ENCODE measurements at regions not wholly inside any gene's neighbourhood (a gene's known extent, or its start where the extent isn't known, plus 50 kb on each side); places are given as distances from the start of the nearest gene placed in this dataset.
"Not testable (repeated sequence)": the region's sequence is repeated elsewhere in the genome, so short reads cannot be mapped to it uniquely, and the experiment has no call there.

- not testable (repeated sequence) for ATAC-seq (ENCODE audit: insufficient read depth, low read depth); H3K9ac ChIP-seq (ENCODE audit: low read depth, low read length); H3K4me3 ChIP-seq (ENCODE audit: low read depth in 1 of 2, low read length in 2 of 2); H3K27me3 ChIP-seq (ENCODE audit: insufficient read depth, low read length, poor library complexity); H3K4me2 ChIP-seq (ENCODE audit: insufficient read depth, low read length); H3K27ac ChIP-seq (ENCODE audit: low read length); H3K4me1 ChIP-seq (ENCODE audit: insufficient read depth, low read length); H3K9me3 ChIP-seq (ENCODE audit: insufficient read depth, low read length, severe bottlenecking); H3K36me3 ChIP-seq (ENCODE audit: insufficient read depth, low read length); H4K20me1 ChIP-seq (ENCODE audit: insufficient read depth, low read length); DNase-seq; H3K79me2 ChIP-seq (ENCODE audit: insufficient read depth, low read length); H2AFZ ChIP-seq (ENCODE audit: low read depth, low read length)
Measured at GRCh38 chr9:67179185-67179584, 186.8 kb upstream of the SPATA31A3 start.

- H3K36me3 ChIP-seq (ENCODE audit: insufficient read depth, low read length); ATAC-seq (ENCODE audit: insufficient read depth, low read depth); H3K27ac ChIP-seq (ENCODE audit: low read length); H4K20me1 ChIP-seq (ENCODE audit: insufficient read depth, low read length); H3K79me2 ChIP-seq (ENCODE audit: insufficient read depth, low read length); H3K4me2 ChIP-seq (ENCODE audit: insufficient read depth, low read length); H3K9ac ChIP-seq (ENCODE audit: low read depth, low read length); H3K4me1 ChIP-seq (ENCODE audit: insufficient read depth, low read length); H2AFZ ChIP-seq (ENCODE audit: low read depth, low read length); H3K9me3 ChIP-seq (ENCODE audit: insufficient read depth, low read length, severe bottlenecking); H3K27me3 ChIP-seq (ENCODE audit: insufficient read depth, low read length, poor library complexity); H3K4me3 ChIP-seq (ENCODE audit: low read depth in 1 of 2, low read length in 2 of 2); DNase-seq: not testable (repeated sequence)
Measured at GRCh38 chr9:67175167-67175566, 182.8 kb upstream of the SPATA31A3 start.

- not testable (repeated sequence) for H3K4me2 ChIP-seq (ENCODE audit: insufficient read depth, low read length); H3K36me3 ChIP-seq (ENCODE audit: insufficient read depth, low read length); H3K9ac ChIP-seq (ENCODE audit: low read depth, low read length); H2AFZ ChIP-seq (ENCODE audit: low read depth, low read length); H4K20me1 ChIP-seq (ENCODE audit: insufficient read depth, low read length); H3K4me1 ChIP-seq (ENCODE audit: insufficient read depth, low read length); H3K27me3 ChIP-seq (ENCODE audit: insufficient read depth, low read length, poor library complexity); H3K9me3 ChIP-seq (ENCODE audit: insufficient read depth, low read length, severe bottlenecking); H3K27ac ChIP-seq (ENCODE audit: low read length); ATAC-seq (ENCODE audit: insufficient read depth, low read depth); H3K79me2 ChIP-seq (ENCODE audit: insufficient read depth, low read length); H3K4me3 ChIP-seq (ENCODE audit: low read depth in 1 of 2, low read length in 2 of 2); DNase-seq
Measured at GRCh38 chr9:67171721-67172120, 179.4 kb upstream of the SPATA31A3 start.

GRCh38 chr9:67168530-67169157 lies 176.3 kb upstream of the SPATA31A3 start:
- not testable (repeated sequence) for H3K9me3 ChIP-seq (ENCODE audit: insufficient read depth, low read length, severe bottlenecking); H3K79me2 ChIP-seq (ENCODE audit: insufficient read depth, low read length); H3K9ac ChIP-seq (ENCODE audit: low read depth, low read length); H2AFZ ChIP-seq (ENCODE audit: low read depth, low read length); H4K20me1 ChIP-seq (ENCODE audit: insufficient read depth, low read length); H3K27me3 ChIP-seq (ENCODE audit: insufficient read depth, low read length, poor library complexity); H3K4me3 ChIP-seq (ENCODE audit: low read depth in 1 of 2, low read length in 2 of 2); H3K27ac ChIP-seq (ENCODE audit: low read length); DNase-seq; H3K36me3 ChIP-seq (ENCODE audit: insufficient read depth, low read length); H3K4me1 ChIP-seq (ENCODE audit: insufficient read depth, low read length); H3K4me2 ChIP-seq (ENCODE audit: insufficient read depth, low read length); ATAC-seq (ENCODE audit: insufficient read depth, low read depth)

- not testable (repeated sequence) for H3K9me3 ChIP-seq (ENCODE audit: insufficient read depth, low read length, severe bottlenecking); H4K20me1 ChIP-seq (ENCODE audit: insufficient read depth, low read length); H3K4me3 ChIP-seq (ENCODE audit: low read depth in 1 of 2, low read length in 2 of 2); DNase-seq; H3K36me3 ChIP-seq (ENCODE audit: insufficient read depth, low read length); H2AFZ ChIP-seq (ENCODE audit: low read depth, low read length); H3K9ac ChIP-seq (ENCODE audit: low read depth, low read length); H3K4me1 ChIP-seq (ENCODE audit: insufficient read depth, low read length); H3K79me2 ChIP-seq (ENCODE audit: insufficient read depth, low read length); H3K4me2 ChIP-seq (ENCODE audit: insufficient read depth, low read length); H3K27me3 ChIP-seq (ENCODE audit: insufficient read depth, low read length, poor library complexity); H3K27ac ChIP-seq (ENCODE audit: low read length); ATAC-seq (ENCODE audit: insufficient read depth, low read depth)
Measured at GRCh38 chr9:67166335-67166734, 174.0 kb upstream of the SPATA31A3 start.

GRCh38 chr9:67162827-67163226 lies 170.5 kb upstream of the SPATA31A3 start:
- not testable (repeated sequence) for H3K4me3 ChIP-seq (ENCODE audit: low read depth in 1 of 2, low read length in 2 of 2); H3K4me2 ChIP-seq (ENCODE audit: insufficient read depth, low read length); DNase-seq; H3K36me3 ChIP-seq (ENCODE audit: insufficient read depth, low read length); H3K27ac ChIP-seq (ENCODE audit: low read length); H3K79me2 ChIP-seq (ENCODE audit: insufficient read depth, low read length); H3K9ac ChIP-seq (ENCODE audit: low read depth, low read length); H3K27me3 ChIP-seq (ENCODE audit: insufficient read depth, low read length, poor library complexity); ATAC-seq (ENCODE audit: insufficient read depth, low read depth); H3K4me1 ChIP-seq (ENCODE audit: insufficient read depth, low read length); H3K9me3 ChIP-seq (ENCODE audit: insufficient read depth, low read length, severe bottlenecking); H2AFZ ChIP-seq (ENCODE audit: low read depth, low read length); H4K20me1 ChIP-seq (ENCODE audit: insufficient read depth, low read length)

- not testable (repeated sequence) for H3K4me1 ChIP-seq (ENCODE audit: insufficient read depth, low read length); H3K27me3 ChIP-seq (ENCODE audit: insufficient read depth, low read length, poor library complexity); H3K4me2 ChIP-seq (ENCODE audit: insufficient read depth, low read length); H3K36me3 ChIP-seq (ENCODE audit: insufficient read depth, low read length); ATAC-seq (ENCODE audit: insufficient read depth, low read depth); H3K27ac ChIP-seq (ENCODE audit: low read length); DNase-seq; H4K20me1 ChIP-seq (ENCODE audit: insufficient read depth, low read length); H3K79me2 ChIP-seq (ENCODE audit: insufficient read depth, low read length); H3K9me3 ChIP-seq (ENCODE audit: insufficient read depth, low read length, severe bottlenecking); H2AFZ ChIP-seq (ENCODE audit: low read depth, low read length); H3K4me3 ChIP-seq (ENCODE audit: low read depth in 1 of 2, low read length in 2 of 2); H3K9ac ChIP-seq (ENCODE audit: low read depth, low read length)
Measured at GRCh38 chr9:67155218-67155617, 162.9 kb upstream of the SPATA31A3 start.

- not testable (repeated sequence) for H3K4me2 ChIP-seq (ENCODE audit: insufficient read depth, low read length); H3K27ac ChIP-seq (ENCODE audit: low read length); H4K20me1 ChIP-seq (ENCODE audit: insufficient read depth, low read length); DNase-seq; H3K79me2 ChIP-seq (ENCODE audit: insufficient read depth, low read length); H3K9ac ChIP-seq (ENCODE audit: low read depth, low read length); H2AFZ ChIP-seq (ENCODE audit: low read depth, low read length); H3K4me3 ChIP-seq (ENCODE audit: low read depth in 1 of 2, low read length in 2 of 2); H3K36me3 ChIP-seq (ENCODE audit: insufficient read depth, low read length); H3K27me3 ChIP-seq (ENCODE audit: insufficient read depth, low read length, poor library complexity); H3K4me1 ChIP-seq (ENCODE audit: insufficient read depth, low read length); H3K9me3 ChIP-seq (ENCODE audit: insufficient read depth, low read length, severe bottlenecking); ATAC-seq (ENCODE audit: insufficient read depth, low read depth)
Measured at GRCh38 chr9:67153501-67153900, 161.2 kb upstream of the SPATA31A3 start.

All from DND-41 (cell line).